ENCODE measurements at regions not wholly inside any gene's neighbourhood (a gene's known extent, or its start where the extent isn't known, plus 50 kb on each side); places are given as distances from the start of the nearest gene placed in this dataset.
"Not testable (repeated sequence)": the region's sequence is repeated elsewhere in the genome, so short reads cannot be mapped to it uniquely, and the experiment has no call there.

DNA sequence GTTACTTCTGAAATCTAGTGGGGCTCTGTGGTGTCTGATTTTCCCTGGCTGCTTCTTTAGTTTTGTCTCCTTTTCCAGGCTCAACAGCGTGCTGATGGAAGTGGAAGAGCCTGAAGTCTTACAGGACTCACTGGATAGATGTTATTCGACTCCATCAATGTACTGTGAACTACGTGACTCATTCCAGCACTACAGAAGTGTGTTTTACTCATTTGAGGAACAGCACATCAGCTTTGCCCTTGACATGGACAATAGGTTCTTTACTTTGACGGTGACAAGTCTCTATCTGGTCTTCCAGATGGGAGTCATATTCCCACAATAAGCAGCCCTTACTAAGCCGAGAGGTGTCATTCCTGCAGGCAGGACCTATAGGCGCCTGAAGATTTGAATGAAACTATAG, 51.1 kb downstream of the NBPF8 start:
- not testable (repeated sequence) for DNase-seq (ENCODE audit: low read depth in 4 of 4, low spot score in 2 of 4)

DNA sequence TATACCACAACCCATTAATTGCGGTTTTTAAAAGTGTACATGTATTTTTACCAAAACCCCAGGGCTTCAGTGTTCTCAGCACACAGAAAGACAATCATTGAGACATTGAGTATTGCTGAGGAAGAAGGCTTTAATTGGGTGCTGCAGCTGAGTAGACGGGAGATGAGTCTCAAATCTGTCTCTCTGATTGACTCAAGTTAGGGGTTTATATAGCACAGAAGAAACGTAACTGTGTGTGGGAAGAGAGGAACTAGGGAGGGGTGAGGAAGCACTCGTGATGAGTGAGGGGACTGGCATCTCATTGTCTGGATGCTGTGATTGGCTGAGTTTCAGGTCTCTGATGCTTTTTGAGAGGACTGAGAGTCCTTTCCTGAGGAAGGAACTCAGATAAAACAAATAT, 62.8 kb downstream of the NBPF8 start:
- DNase-seq (ENCODE audit: low read depth in 4 of 4, low spot score in 2 of 4), result not testable (repeated sequence)

DNA sequence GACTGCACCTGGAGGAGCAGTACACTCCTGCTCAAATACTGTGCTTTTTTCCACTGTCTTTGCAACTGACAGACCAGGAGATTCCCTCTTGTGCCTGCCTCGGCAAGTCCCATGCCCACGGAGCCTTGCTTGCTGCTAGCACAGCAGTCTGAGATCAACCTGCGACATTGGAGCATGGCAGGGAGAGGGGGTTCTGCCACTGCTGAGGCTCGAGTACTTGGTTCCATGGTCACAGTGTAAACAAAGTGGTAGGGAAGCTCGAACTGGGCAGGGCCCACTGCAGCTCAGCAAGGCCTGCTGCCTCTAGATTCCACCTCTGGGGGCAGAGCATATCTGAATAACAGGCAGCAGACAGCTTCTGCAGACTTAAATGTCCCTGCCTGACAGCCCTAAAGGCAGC, 63.6 kb downstream of the NBPF8 start:
- DNase-seq (ENCODE audit: low read depth in 4 of 4, low spot score in 2 of 4), result not testable (repeated sequence)

DNA sequence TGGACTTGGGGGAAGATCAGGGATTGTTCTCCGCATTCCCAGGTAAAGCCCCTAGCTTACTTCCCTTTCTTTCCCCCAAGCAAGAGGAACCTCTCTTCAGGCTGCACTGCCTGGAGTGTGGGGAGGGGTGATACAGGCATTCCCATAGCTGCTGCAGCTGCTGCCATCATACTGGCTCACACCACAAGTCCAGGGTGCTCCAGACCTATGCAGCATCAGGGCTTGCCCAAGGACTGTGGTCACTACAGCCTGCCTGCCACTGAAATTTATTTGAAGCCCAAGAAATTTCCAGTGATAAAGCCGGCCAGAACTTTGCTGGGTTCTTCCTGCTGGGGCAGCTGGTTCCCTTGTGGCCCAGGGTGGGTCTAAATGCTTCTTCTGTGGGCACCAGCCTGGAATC, 72.7 kb downstream of the NBPF8 start:
- not testable (repeated sequence) for DNase-seq (ENCODE audit: low read depth in 4 of 4, low spot score in 2 of 4)

DNA sequence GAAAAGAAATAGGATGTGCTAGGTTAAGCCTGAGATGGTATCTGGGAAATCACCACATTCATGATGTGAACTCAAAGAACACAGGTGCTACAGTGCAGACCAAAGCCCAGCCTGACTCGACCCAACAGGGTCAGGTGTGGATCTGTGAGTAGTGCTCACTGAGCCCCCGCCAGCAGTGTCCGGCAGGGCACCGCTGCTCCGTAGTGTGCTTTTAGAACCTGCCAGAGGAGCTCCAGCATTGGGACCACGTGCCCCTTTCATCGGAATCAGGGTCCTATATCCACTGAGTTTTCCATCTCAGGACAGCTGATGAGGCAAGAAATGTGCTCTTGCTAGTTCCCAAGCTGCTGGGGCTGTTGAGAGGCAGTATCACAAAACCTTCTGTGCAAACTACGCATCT, 74.4 kb downstream of the NBPF8 start:
- not testable (repeated sequence) for DNase-seq (ENCODE audit: low read depth in 4 of 4, low spot score in 2 of 4)

DNA sequence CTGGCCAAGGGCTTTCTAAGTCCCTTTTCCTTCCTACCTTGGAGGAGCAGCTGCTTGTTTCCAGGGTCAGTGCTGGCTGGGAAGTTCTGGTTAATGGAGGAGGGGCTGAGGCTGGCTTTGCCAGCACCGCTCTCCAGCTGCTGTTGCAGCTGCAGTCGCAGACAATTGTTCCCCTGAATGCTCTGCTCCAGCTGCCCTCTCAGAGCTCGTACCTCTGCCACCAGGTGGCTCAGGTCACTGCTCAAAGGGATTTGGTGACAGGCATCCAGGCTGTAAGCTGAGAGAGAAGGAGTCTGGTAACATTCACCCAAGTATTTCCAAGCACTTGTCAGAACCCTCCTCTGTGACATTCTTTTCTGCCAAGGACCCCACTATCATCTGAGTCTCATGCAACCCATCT, 82.3 kb downstream of the NBPF8 start:
- not testable (repeated sequence) for DNase-seq (ENCODE audit: low read depth in 4 of 4, low spot score in 2 of 4)

DNA sequence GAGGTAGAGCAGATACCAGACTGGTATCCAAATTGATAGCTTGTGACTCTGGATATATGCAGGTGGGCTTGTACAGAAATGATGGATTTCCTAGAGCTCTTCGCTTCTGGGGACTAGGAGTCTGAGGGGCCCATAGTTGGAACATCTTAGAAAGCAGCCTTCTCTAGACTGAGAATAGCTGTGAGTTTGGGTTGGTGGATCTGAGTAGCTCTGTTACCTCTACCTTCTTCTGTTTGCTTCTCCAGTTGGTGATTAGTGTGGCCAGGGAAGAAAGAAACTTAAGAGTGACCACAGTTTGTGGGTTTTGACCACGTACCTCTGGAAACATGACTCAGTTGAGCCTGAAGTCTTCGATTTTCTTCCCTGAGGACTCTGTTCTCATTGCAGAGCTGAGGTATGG, 88.4 kb downstream of the NBPF8 start:
- not testable (repeated sequence) for DNase-seq (ENCODE audit: low read depth in 4 of 4, low spot score in 2 of 4)

DNA sequence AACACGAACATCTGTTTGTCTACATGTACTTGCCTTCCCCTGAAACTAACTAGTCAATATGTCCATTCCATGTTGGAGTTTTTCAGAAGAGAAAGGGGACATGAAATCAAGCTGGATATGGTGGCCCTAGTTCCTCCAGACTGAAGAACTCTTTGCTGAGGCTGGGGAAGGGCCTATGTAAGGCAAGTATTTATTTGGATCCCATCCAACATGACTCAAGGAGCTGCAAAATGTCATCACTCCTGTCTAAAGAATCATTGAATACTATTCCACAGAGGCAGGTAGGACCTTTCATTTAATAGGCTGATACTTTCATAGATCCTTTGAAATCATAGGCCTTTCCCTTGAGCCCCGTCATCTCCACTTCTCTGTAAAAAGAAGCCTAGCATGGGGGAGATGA, 91.5 kb downstream of the NBPF8 start:
- DNase-seq (ENCODE audit: low read depth in 4 of 4, low spot score in 2 of 4), result not testable (repeated sequence)

DNA sequence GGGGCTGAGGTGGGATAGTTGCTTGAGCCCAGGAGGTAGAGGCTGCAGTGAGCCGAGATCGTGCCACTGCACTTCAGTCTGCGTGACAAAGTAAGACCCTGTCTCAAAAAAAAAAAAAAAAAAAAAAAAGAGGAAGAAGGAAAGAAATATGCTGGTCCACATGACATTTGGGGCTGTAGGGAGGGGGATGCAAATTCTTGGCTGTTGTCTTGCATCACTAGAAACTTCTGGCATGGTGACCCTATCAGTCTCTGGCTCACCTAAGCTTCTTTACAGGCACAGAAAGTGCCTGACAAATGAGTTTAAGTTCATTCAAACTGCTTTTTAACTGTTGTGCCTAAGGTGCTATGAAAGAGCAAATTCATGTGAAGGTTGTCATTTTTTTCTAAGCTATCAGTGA, 93.5 kb downstream of the NBPF8 start:
- not testable (repeated sequence) for DNase-seq (ENCODE audit: low read depth in 4 of 4, low spot score in 2 of 4)

DNA sequence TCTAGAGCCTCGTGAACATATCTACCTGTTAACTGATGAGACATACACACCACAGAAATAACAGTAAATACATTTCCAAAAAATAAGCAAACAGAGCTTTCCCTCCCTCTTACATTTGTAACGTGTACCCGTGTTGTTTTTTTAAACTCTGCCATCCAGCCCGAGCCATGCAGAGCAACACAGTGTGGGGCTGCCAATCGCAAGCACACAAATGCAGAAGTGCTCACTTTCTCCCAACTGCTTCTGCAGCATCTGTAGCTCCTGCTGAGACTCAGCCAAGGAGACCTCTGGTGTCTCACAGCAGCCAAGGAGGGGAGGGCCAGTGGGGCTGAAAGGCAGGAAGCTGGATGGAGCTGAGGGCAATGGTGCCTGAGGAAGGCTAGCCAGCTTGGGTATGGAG, 94.4 kb downstream of the NBPF8 start:
- not testable (repeated sequence) for DNase-seq (ENCODE audit: low read depth in 4 of 4, low spot score in 2 of 4)

DNA sequence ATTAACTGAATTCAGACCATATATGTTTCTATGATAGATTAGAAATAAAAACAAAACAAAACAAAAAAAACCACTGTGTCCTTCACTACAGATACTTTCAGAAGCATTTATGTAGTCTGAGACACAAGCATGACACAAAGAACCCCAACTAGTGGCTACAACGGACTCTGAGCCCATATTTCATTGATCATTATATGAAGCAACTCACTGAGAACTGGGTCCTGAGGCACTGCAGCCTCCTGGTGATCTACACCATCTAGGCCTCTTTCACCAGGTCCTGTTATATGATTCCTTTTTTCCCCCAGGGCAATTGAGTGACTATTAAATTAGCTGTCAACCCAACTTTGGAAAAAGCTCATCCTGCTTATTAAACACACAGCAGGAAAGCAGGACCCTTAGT, 98.3 kb downstream of the NBPF8 start:
- not testable (repeated sequence) for DNase-seq (ENCODE audit: low read depth in 4 of 4, low spot score in 2 of 4)

DNA sequence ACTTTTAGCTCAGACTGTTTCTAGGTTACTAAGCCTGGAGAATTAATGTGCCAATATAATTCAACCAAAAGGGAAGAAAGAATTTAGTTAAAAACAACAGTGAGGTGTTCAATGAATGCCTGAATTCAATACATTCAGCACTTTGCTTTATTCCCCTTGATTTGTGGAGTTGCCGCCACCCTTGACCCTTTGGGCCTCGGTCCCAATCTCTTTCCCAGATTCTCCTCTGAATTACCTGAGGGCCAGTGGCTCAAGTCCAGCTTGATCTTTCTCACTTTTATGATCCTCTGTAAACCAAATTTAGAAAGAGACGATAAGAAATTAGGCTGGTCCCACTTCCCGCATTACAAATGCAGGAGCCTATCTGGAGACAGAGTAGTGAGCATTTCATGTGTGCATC, 98.7 kb downstream of the NBPF8 start:
- DNase-seq (ENCODE audit: low read depth in 4 of 4, low spot score in 2 of 4), result not testable (repeated sequence)

DNA sequence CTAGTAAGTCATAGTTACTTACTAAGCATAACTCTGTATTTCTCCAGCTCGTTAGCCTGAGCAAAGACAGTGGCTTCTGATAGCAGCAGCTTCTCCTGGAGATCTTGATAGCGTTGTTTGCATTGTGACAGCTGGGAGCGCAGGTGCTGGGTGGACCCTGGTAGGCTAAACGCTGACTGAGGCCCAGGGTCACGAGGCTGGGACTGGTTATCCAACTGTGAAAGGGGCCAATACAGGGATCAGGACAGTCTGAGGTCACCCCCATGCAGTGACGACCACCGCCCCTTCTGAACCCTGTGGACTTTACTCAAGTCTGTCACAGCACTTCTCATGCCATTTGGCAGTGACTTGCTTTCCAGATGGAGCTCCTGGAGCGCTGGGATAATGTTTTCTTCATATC, 104.4 kb downstream of the NBPF8 start:
- DNase-seq (ENCODE audit: low read depth in 4 of 4, low spot score in 2 of 4), result not testable (repeated sequence)

DNA sequence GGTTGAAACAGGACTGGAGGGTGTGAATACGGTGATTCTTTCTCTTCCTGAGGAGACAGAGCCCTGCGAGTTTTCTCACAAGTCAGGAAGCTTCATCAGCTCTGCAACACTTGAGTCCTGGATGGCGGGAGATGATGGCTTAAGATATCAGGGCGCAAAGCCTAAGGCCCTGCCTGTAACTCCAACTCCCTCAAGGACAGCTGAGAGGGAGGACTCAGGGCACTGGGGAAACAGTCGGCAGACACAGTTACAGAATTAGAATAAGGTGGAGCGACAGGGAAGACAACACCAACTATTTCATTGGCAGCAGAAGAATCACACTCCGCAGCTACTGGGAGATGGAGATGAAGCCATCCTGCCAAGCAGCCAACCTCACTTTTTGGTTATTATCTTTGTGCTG, 109.6 kb downstream of the NBPF8 start:
- DNase-seq (ENCODE audit: low read depth in 4 of 4, low spot score in 2 of 4), result not testable (repeated sequence)

DNA sequence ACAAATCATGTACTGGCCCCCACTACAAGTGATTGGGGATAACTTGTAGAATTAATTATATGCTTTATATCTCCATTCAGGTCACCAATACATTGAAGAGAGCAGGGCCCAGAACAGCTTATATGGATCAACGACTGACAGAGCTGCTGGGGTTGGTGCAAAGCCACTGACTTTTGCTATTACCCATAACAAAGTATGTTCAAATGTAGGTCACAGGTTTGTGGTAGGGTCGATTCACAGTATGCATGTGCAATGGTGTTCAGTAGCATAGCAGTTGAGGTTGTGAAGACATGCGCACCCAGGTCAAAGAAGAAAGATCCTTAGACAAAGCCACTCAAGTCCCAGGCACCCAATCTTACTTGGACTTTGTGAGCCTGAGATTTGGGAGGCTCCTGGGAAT, 110.6 kb downstream of the NBPF8 start:
- DNase-seq (ENCODE audit: low read depth in 4 of 4, low spot score in 2 of 4), result not testable (repeated sequence)

DNA sequence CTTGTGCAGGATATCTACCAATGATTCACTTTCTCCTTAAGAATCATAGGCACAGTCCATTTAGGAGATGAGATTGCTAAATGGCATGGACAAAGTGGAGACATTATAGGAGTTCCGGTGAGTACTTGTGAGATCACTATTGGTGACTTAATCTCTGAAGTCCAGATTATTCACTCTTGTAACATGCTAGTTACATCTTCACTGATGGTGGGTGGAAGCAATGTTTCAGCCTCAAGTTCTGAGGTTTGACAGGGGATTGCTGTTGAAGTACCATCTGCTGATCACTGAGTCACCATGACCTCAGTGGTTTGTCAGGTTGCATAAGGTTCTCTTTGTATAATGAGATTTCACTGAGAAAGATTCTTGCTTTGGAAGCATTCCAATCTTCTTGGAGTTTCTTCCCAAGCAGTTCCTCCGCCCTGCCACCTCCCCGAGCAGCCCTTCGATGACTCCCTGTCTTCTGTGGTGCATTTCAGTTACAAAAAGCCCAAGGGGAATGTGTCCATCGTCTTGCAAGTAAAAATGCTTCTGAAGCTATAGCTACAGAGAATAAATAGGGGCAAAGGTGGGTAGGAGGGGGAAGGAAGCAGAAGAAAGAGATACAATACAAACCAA, 114.7 kb downstream of the NBPF8 start:
- DNase-seq (ENCODE audit: low read depth in 4 of 4, low spot score in 2 of 4), result not testable (repeated sequence)

DNA sequence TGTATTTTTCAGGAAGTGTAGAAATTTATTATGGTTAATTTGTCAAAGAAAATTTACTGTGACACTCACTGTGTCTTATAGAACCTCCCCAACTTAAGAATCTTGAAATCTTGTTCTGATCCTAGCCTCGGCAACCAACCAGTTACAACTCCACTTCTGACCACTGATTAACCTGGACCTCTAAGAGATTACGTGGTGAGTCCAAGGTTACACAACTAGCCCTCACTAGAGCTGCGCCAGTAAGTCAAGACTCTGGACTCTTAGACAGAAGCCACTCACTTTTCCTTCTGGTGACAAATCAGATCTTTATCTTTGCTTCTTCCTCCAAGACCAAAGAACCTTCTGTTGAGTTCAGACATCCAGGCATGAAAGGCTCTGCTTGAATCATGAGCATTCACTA, 116.6 kb downstream of the NBPF8 start:
- DNase-seq (ENCODE audit: low read depth in 4 of 4, low spot score in 2 of 4), result not testable (repeated sequence)

DNA sequence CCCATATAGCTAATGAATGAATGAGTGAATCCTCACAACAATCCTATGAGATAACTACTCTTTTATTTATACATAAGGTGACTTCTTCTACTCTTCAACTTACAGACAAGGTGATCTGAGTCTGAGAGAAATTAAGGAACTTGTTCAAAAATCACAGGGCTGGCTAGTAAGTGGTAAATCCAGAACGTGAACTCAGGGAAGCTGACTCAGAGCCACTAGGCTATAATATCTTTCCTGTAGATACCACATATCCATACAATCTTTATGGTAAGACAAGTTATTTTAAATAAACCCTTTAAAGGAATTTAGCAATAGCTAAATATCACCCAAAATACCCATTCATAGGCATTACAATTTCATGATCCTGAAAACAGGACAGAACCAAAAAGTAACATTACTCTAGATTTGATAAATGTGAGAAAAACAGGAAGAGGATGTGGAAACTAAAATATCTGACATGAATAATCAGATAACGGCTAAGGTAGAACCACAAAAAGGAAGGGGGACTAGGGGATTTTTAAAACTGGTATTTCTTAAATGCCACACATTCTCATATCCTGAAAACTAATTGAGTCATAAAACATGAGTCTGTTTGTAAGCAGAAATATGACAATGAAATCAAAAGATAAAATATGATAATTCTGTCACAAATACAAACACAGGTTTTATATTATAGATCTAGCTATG, 119.7 kb downstream of the NBPF8 start:
- not testable (repeated sequence) for DNase-seq (ENCODE audit: low read depth in 4 of 4, low spot score in 2 of 4)

DNA sequence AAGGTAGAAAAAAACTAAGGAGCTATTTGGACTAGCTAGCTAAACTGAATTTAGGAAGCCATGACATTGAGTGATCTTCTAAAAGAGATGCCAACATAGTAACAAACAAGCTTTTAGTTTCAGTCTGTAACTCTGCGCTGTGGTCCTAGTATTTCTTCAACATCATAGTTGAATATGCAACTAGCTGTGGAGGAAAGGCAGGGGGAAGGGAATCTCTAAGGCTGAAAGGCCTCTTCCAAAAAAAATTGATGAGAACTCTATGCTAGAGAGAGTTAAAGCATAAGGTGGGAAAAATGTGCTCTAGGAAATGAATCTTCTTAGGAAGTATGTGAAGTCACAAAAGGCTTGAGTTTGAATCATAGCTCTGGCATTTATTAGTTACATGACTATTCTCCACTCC, 120.2 kb downstream of the NBPF8 start:
- not testable (repeated sequence) for DNase-seq (ENCODE audit: low read depth in 4 of 4, low spot score in 2 of 4)

DNA sequence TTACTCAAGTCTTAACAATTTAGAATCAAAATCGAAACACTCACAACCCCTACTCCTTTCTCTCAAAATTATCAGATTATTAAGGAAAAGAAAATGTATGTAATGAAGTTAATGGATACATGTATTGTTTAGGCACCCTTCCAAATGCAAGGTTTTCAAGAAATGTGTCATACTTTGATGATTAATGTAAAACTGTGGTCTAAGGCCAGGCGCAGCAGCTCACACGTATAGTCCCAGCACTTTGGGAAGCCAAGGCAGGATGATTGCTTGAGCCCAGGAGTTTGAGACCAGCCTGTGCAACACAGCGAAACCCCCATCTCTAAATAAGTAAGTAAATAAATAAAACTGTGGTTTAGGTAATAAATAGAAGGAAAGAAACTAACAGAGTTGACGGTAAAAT, 126.6 kb downstream of the NBPF8 start:
- not testable (repeated sequence) for DNase-seq (ENCODE audit: low read depth in 4 of 4, low spot score in 2 of 4)

DNA sequence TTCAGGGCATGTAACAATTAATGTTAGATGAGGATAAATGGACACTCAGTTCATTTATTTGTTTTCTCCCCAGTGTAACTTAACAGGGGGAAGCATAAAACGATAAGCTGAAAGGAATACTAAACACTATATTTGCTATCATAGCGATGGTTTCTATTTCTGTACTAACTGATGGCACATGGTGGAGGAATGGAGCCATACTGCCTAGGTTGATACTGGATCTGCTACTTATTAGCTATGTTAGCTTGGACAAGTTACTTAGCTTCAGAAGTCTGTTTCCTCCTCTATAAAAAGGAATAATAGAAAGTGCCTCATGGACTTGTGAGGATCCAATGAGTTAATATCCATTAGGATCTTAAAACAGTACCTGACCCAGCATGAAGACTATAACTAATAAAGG, 127.5 kb downstream of the NBPF8 start:
- not testable (repeated sequence) for DNase-seq (ENCODE audit: low read depth in 4 of 4, low spot score in 2 of 4)

DNA sequence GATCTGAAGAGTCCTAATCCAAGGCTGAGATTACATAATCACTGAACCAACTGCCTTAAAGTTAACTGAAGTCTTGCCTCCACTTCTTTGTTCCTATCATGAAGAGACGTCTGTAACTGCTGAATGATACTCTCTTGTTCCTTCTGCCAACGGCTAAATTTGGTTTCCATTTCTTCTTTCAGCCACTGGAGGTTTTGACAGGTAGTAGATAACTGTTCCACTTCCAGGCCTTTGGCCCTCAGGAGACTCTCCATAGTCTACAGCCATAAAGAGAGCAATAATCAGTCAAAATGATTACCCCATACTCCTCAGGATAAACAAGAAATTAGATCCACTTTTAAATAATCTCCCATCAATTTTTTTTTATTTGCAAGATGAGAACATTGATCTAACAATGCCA, 128.1 kb downstream of the NBPF8 start:
- DNase-seq (ENCODE audit: low read depth in 4 of 4, low spot score in 2 of 4), result not testable (repeated sequence)

All from left renal cortex interstitium (tissue), 4 donors.